ENCODE measurements at regions not wholly inside any gene's neighbourhood (a gene's known extent, or its start where the extent isn't known, plus 50 kb on each side); places are given as distances from the start of the nearest gene placed in this dataset.

- DNase-seq, result no peak
Measured at GRCh38 chr11:42054351-42054900, 595.0 kb upstream of the LRRC4C start.

DNA sequence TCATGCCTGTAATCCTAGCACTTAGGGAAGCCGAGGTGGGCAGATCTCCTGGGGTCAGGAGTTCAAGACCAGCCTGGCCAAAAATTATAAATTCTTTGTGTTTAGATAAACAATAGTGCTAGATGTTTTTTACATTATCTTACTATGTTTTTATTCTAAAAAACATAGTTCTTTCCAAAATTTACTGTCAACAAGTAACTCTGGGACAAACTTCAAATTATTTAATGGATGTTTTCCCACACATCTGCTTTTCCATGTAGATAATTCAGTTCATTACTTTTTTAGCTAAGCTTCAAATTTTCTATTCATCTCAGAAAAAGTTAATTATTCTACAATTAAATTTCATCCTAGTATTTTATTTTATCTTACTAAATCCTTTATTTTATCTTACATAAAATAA is 596.2 kb upstream of the LRRC4C start:
- no peak for DNase-seq

DNA sequence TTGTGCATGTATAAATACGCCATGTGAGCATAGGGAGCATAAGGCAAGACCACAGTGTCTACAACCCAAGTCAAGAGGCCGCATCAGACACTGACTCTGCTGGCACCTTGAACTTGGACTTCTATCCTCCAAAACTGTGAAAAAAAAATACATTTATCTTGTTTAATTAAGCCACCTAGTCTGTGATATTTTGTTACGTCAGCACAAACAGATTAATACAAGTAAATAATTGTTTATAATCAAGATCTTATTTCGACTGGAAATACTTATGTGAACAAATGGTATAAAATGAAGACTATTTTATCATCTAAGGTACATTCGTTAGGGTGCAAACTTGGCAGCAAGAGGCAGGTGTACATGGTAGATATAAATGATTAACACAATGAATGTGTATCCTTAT is 599.3 kb upstream of the LRRC4C start:
- no peak for DNase-seq

GRCh38 chr11:42065199-42065598 is 605.7 kb upstream of the LRRC4C start:
- DNase-seq, result no peak

- DNase-seq, result no peak
Measured at GRCh38 chr11:42066113-42066512, 606.7 kb upstream of the LRRC4C start.

GRCh38 chr11:42074306-42074705 is 614.9 kb upstream of the LRRC4C start:
- no peak for DNase-seq

DNA sequence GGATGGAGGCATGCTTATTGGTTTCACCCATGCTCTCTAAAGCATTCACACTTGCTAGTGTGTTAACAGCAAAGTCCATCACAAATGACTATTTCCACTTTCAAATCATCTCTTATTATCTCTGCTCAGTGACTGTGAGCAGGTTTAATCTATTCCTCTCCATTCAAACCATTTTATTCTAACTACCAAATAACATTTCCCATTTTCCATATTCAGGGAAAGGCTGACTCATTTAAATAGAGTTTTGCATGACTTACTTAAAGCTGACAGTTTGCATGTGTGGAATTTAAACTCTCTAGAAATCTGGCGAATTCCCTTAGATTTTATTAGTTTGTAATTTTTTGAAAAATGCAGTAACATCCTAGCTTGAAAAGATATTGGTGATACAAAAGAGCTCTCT is 615.7 kb upstream of the LRRC4C start:
- no peak for DNase-seq

DNA sequence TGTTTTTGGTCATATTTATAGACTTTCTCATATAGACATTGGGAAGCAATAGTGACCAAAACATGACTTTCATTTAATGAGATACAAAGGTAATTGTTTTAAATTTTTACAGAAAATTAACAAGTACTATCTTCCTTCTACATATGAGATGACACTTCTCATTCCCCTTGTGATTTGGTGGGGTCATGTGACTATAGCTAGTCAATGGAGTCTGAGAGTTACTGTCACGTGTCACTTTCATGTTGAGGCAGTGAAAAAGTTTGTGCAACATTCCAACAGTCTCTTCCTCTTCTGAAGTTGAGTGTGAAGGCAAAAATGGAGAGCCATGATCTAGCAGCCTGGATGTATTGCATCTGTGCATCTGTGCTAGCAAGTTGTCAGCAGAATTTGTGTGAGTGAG is 618.3 kb upstream of the LRRC4C start:
- no peak for DNase-seq

DNA sequence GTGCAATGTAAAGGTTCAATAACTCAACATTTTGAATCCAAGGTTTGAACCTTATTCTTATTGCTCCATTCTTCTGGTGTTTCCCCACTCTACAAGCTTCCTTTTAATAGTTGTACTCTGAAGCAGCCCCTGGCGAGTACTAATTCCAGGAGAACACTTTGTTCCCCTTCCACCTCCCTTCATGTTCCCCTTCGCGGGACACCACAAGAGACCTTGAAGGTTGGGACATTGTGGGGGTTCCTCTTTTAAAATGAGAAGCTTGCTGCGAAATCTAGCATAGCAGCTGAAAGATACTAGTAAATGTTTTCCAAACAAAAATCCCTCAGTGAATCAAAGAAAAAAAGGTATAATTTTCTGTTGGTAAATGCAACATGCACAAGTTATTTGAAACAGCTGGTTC is 626.3 kb upstream of the LRRC4C start:
- DNase-seq, result no peak

DNA sequence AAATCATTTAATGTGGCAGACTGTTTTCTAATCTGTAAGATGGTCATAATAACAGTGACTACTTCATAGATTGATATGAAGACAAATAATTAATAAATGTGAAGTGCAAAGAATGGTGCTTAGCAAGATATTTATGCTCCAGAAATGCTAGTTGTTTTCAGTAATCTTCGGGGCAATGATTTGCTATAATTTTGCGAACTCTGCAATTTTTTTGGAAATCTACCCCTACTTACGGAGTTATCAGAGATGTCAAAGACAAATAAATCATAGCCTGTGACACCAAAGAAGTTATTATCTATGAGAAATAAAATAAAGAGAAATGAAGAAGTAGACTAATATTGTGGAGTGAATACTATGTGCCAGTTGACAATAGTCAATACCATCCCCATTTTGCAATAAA is 634.1 kb upstream of the LRRC4C start:
- no peak for DNase-seq

DNA sequence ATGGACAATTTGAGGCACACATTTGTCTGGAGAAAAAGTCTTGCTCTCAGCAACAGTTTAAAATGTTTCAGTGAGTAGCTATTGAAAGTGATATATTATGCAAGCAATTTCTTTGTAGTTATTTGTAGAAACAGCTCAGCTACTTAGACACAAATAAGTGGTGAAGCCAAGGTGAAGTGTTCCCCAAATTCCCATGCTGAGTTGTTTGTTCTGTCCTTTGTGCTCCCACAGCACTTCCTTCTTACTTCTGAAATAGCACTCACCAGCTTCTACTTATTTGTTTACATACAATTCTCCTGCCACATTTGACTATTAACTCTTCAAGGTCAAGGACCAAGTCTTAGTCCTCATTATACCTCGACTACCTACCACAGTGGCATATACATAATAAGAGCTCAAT is 638.6 kb upstream of the LRRC4C start:
- no peak for DNase-seq

GRCh38 chr11:42112866-42113265 is 653.4 kb upstream of the LRRC4C start:
- DNase-seq, result no peak

GRCh38 chr11:42114927-42115326 is 655.5 kb upstream of the LRRC4C start:
- no peak for DNase-seq

- no peak for DNase-seq
Measured at GRCh38 chr11:42138454-42138853, 679.0 kb upstream of the LRRC4C start.

GRCh38 chr11:42145311-42145710 is 685.9 kb upstream of the LRRC4C start:
- DNase-seq, result no peak

DNA sequence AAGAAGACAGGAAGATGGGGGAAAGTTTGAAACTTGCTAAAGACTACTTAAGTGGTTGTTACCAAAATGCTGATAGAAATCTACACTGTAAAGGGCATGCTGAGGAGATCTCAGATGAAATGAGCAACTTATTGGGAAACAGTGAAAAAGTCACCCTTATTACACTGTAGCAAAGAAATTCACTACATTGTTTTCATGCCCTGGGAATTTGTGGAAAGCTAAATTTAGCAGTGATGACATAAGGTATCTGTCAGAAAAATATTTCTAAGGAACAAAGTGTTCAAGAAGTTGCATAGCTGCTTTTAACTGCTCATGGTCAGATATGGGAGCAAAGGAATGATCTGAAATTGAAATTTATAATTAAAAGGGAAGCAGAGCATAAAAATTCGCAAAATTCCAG is 702.4 kb upstream of the LRRC4C start:
- no peak for DNase-seq

GRCh38 chr11:42169191-42169590 is 709.7 kb upstream of the LRRC4C start:
- no peak for DNase-seq

DNA sequence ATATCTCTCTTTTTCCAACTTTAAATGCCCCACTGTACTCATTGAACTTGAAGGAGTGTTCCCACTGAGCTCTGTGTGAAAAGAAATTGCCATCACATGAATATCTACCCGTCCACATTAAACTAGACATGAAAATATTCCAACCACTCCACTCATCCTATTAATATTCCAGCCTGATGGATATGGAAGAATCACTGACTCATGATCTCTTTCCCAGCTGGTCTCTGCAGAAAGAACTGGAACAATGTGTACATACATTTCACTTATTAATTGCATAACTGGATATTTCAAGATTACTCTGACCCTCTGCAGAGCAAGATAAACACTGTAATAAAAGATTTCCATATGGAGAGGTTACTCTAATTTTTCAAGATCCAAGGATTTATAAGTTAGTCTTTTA is 711.1 kb upstream of the LRRC4C start:
- no peak for DNase-seq

DNA sequence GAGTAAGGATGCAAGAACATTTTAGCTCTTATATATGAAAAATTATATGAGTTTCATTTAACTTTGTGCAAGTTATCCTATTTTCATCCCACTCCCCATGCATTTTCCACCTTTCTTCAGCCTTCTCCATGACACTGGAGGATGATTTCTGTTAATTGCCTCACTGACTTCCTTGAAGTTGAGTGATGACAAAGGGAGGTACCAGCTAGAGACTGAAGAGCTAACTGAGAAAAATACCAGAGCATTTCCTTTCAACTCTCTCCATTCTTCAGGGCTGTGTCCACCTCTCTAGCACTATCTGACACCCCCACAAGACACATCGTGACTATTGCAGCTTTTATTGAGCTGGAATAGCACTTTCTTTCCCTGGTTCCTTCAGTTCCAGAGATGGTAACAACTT is 711.6 kb upstream of the LRRC4C start:
- no peak for DNase-seq

DNA sequence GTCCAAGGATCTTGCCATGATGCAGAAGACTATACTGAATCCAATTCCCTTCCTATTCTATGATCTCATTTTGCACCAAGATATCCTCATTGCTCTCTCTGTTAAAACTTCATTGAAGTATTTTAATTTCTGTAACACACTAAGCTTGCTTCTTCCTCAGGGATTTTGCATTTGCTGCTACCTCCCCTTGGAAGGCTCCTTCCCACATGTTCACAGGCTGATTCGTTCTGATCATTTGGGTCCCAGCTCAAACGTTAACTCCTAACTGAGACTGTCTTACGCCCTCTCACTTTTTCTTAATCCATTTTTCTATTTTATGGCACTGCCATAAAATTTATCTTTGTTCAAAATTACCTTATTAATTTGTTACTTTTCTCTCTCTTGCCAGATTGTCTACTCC is 713.0 kb upstream of the LRRC4C start:
- DNase-seq, result no peak

- DNase-seq, result no peak
Measured at GRCh38 chr11:42175203-42175602, 715.8 kb upstream of the LRRC4C start.

DNA sequence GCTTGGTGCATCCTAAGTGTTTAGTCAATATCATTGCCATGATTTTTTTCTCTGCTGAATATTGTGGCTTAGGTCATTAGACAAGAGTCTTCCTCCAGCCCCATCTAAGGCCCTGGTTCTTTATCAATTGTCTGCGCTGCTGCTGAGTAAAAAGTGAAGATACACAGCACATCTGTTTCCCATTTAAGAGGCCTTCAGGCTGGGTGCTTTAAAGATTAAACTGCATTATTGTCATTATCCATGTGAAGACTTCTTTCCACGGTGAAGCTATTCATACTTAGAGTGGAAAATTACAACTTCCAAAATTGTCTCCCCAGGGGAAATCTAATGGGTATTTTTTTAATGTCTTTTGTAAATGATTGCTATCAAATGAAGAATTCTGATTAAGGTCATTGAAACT is 719.8 kb upstream of the LRRC4C start:
- DNase-seq, result no peak

DNA sequence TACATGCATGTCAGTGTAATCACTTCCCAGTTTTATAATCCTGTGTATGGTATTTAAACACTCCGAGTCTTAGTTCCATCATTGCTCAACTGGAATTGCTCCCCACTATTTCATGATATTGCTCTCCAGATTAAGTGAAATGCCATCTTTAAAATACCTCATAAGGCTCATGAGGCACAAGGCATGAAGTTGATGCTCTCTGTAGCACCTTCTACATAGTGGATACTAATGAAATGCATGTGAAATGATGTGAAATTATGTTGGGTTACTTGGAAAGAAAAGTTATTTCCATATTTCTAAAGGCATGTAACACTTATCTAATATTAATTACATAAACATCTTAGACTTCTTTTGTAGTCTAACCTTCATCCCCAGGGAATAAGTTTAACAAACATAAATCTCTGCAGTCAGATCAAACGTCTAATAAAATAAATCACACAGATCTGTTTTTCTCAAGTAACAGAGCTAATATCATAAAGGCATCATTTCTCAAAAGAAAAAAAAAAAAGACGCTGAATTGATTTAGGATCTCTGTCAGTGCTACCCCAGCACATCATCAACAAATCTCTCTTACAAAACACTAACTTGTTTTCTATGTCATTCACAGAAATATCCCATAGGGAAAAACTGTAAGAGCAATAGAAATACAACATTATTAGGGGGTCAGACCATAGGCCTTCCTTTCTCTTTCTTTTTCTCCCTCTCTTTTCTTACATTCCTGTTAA is 736.0 kb upstream of the LRRC4C start:
- DNase-seq, result no peak

DNA sequence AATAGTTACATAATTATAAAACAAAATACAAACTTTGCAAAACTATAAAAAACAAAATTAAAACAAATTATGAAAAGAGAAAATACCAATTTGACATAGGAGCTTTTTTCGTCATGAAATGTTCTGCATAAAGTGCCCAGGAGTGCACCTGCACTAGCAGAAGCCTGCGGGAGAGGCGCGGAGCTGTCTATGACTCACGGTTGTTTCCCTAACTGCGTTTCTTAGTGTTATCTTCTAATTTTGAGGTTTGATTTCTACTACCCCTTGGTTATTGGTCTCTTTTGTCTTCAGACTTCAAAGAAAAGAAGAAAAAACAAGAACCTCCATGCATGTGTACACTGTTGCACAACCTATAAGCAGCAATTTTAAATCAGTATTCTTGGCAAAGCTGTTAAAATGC is 740.9 kb upstream of the LRRC4C start:
- DNase-seq, result no peak

- DNase-seq, result no peak
Measured at GRCh38 chr11:42201603-42202148, 742.2 kb upstream of the LRRC4C start.

Measured in activated T-cell treated with anti-CD3 and anti-CD28 coated beads, Interleukin-2, amount 50 U/mL, for 48 hours (primary cell).